CD14-positive monocyte (primary cell): ENCODE measurements at regions not wholly inside any gene's neighbourhood (a gene's known extent, or its start where the extent isn't known, plus 50 kb on each side); places are given as distances from the start of the nearest gene placed in this dataset.

Experiments used
- DNase-seq, 3 donors: peaks; one replicate each; pipeline ENCODE4 v3.0.0-alpha.2; 2011 to 2022
- H2AFZ ChIP-seq: 2 replicates; pipeline ENCODE4 v1.6.0; 2012; ENCODE audit warnings: mild to moderate bottlenecking, low read depth, low read length, inconsistent platforms; ENCODE audit not compliant: insufficient read depth, poor library complexity, severe bottlenecking
- H3K27ac ChIP-seq, 2 donors: 1 replicate in 1 of 2; 2 replicates in 1 of 2; pipeline ENCODE4 v1.5.1; 2012 to 2013; ENCODE audit warnings: low read length in 2 of 2, control low read depth in 1 of 2, inconsistent platforms in 1 of 2, low read depth in 1 of 2, mild to moderate bottlenecking in 1 of 2
- H3K27me3 ChIP-seq, 2 donors: one replicate each; pipeline versions ENCODE4 v1.6.0 to v1.6.1; 2011 to 2013; ENCODE audit warnings: low read length in 2 of 2; ENCODE audit not compliant: control insufficient read depth in 2 of 2, insufficient read depth in 2 of 2
- H3K36me3 ChIP-seq, 2 donors: replicated peaks in 1 of 2; 1 replicate in 1 of 2; 2 replicates in 1 of 2; pipeline versions ENCODE4 v1.5.1 to v1.6.1; 2012 to 2013; ENCODE audit warnings: low read length in 2 of 2, control low read depth in 1 of 2, inconsistent platforms in 1 of 2, mild to moderate bottlenecking in 1 of 2; ENCODE audit not compliant: insufficient read depth in 2 of 2, control insufficient read depth in 1 of 2
- H3K4me1 ChIP-seq, 2 donors: 1 replicate in 1 of 2; 2 replicates in 1 of 2; pipeline versions ENCODE4 v1.5.1 to v1.6.1; 2012 to 2013; ENCODE audit warnings: low read length in 2 of 2, control low read depth in 1 of 2, inconsistent platforms in 1 of 2, mild to moderate bottlenecking in 1 of 2, moderate library complexity in 1 of 2; ENCODE audit not compliant: insufficient read depth in 2 of 2, control insufficient read depth in 1 of 2
- H3K4me2 ChIP-seq: replicated peaks from 2 replicates; pipeline ENCODE3; 2012; ENCODE audit warnings: low read length, moderate library complexity, mild to moderate bottlenecking; ENCODE audit not compliant: poor library complexity, severe bottlenecking; ENCODE audit errors: extremely low read depth
- H3K4me3 ChIP-seq, 3 experiments: fragments of 200-600 bp in 1 of 3; sonication (generic) in 1 of 3; replicated peaks in 1 of 3; 1 replicate in 2 of 3; 2 replicates in 1 of 3; pipeline ENCODE4 v1.5.1; 2011 to 2013; ENCODE audit warnings: low read length in 3 of 3, mild to moderate bottlenecking in 3 of 3, control low read depth in 2 of 3, low read depth in 2 of 3, inconsistent platforms in 1 of 3, moderate library complexity in 1 of 3
- H3K79me2 ChIP-seq: 2 replicates; pipeline ENCODE4 v1.6.0; 2012; ENCODE audit warnings: mild to moderate bottlenecking, control low read depth, inconsistent platforms, low read length, moderate library complexity; ENCODE audit not compliant: insufficient read depth
- H3K9ac ChIP-seq: 2 replicates; pipeline ENCODE4 v1.6.0; 2017; ENCODE audit warnings: low read length, mild to moderate bottlenecking; ENCODE audit not compliant: insufficient read depth, poor library complexity, severe bottlenecking
- H3K9me3 ChIP-seq, 2 donors: replicated peaks in 1 of 2; 1 replicate in 1 of 2; 2 replicates in 1 of 2; pipeline versions ENCODE4 v1.5.1 to v1.6.1; 2012 to 2013; ENCODE audit warnings: low read length in 2 of 2, control low read depth in 1 of 2; ENCODE audit not compliant: control insufficient read depth in 1 of 2, insufficient read depth in 1 of 2
- H4K20me1 ChIP-seq: 2 replicates; pipeline ENCODE4 v1.6.0; 2012; ENCODE audit warnings: mild to moderate bottlenecking, low read length, control low read depth, moderate library complexity; ENCODE audit not compliant: insufficient read depth
- H3K27ac Mint-ChIP-seq, 7 donors: one replicate each; pipeline ENCODE4 v1.8.0; 2020; ENCODE audit warnings: mild to moderate bottlenecking in 7 of 7, mixed read lengths in 7 of 7, moderate library complexity in 6 of 7, inconsistent platforms in 2 of 7
- H3K27me3 Mint-ChIP-seq, 3 donors: one replicate each; pipeline ENCODE4 v1.8.0; 2021 to 2022; ENCODE audit warnings: low read depth in 3 of 3, mild to moderate bottlenecking in 3 of 3, mixed read lengths in 3 of 3, moderate library complexity in 3 of 3, inconsistent platforms in 1 of 3
- H3K36me3 Mint-ChIP-seq, 2 donors: one replicate each; pipeline ENCODE4 v1.8.0; 2020; ENCODE audit warnings: mixed read lengths in 2 of 2, inconsistent platforms in 1 of 2, mild to moderate bottlenecking in 1 of 2
- H3K4me1 Mint-ChIP-seq: one replicate; pipeline ENCODE4 v1.8.0; 2020; ENCODE audit warnings: mild to moderate bottlenecking, mixed read lengths
- H3K4me3 Mint-ChIP-seq, 2 donors: one replicate each; pipeline ENCODE4 v1.8.0; 2020; ENCODE audit warnings: mild to moderate bottlenecking in 2 of 2, mixed read lengths in 2 of 2, moderate library complexity in 1 of 2
- H3K9me3 Mint-ChIP-seq, 7 donors: one replicate each; pipeline ENCODE4 v1.8.0; 2020 to 2022; ENCODE audit warnings: mixed read lengths in 7 of 7, mild to moderate bottlenecking in 6 of 7, moderate library complexity in 6 of 7, inconsistent platforms in 2 of 7
- CTCF ChIP-seq: fragments of 200-600 bp; IDR thresholded peaks from one replicate; pipeline ENCODE4 v1.8.0; 2022; ENCODE audit warnings: antibody characterized with exemption, mild to moderate bottlenecking
- WGBS: methylation state at CpG from one replicate; pipeline ENCODE4 v1.1.5; 2013; ENCODE audit warnings: missing lambda C conversion rate; ENCODE audit not compliant: insufficient coverage; 5-methylcytosine and 5-hydroxymethylcytosine counted together
- intact Hi-C, 2 donors: fragments of 100-400 bp; cut with micrococcal nuclease; formaldehyde crosslinking; loops; one replicate each; pipeline versions ENCODE4 v1.15.0 to v1.15.1; 2023

- Histone ChIP-seq H3K4me2 (no peak overlapping the region), H3K27me3 (no peaks in the 10 kb centered on the region), H4K20me1 (no peaks in the 10 kb centered on the region), H3K27ac (no peak overlapping the region), H3K79me2 (no peaks in the 10 kb centered on the region), H2AFZ (no peak overlapping the region), H3K4me3 (no peak overlapping the region), H3K9me3 (no peaks in the 10 kb centered on the region), H3K36me3 (no peaks in the 10 kb centered on the region), H3K9ac (no peak overlapping the region), H3K4me1 (no peaks in the 10 kb centered on the region)
- Mint-ChIP-seq H3K36me3 (no peaks in the 10 kb centered on the region), H3K9me3 (peaks cover 0 to 5% (median 4%) of the 10 kb centered on the region in 7 donors), H3K4me1 (no peaks in the 10 kb centered on the region), H3K4me3 (no peak overlapping the region), H3K27ac (no peak overlapping the region), H3K27me3 (peaks cover 0 to 4% (median 1%) of the 10 kb centered on the region in 3 donors)
- WGBS, result 100% methylated on average over 3 of the region's 4 CpGs
- TF ChIP-seq CTCF, result no peak
- no peak for DNase-seq
- intact Hi-C loops, result no loop called here
Observed at GRCh38 chrX:42189576-42189975, 266.2 kb upstream of the CASK start.

GRCh38 chrX:42188730-42189129 is 265.4 kb upstream of the CASK start:
- H4K20me1 ChIP-seq, result no peaks in the 10 kb centered on the region
- H3K36me3 ChIP-seq, result no peaks in the 10 kb centered on the region
- no CpG with 5 or more reads among the region's 5 CpGs for WGBS
- H3K27ac ChIP-seq, result no peak overlapping the region
- no peaks in the 10 kb centered on the region for H3K79me2 ChIP-seq
- Mint-ChIP-seq H3K4me3 (no peak overlapping the region), H3K4me1 (no peaks in the 10 kb centered on the region), H3K9me3 (peaks cover 0 to 5% (median 2%) of the 10 kb centered on the region in 7 donors), H3K36me3 (no peaks in the 10 kb centered on the region), H3K27ac (no peak overlapping the region), H3K27me3 (peaks cover 0 to 4% (median 1%) of the 10 kb centered on the region in 3 donors)
- intact Hi-C loops, result no loop called here
- no peak overlapping the region for H3K4me3 ChIP-seq
- TF ChIP-seq CTCF, result no peak
- no peak overlapping the region for H2AFZ ChIP-seq
- H3K9me3 ChIP-seq, result no peaks in the 10 kb centered on the region
- H3K9ac ChIP-seq, result no peak overlapping the region
- no peaks in the 10 kb centered on the region for H3K4me1 ChIP-seq
- no peak overlapping the region for H3K4me2 ChIP-seq
- no peaks in the 10 kb centered on the region for H3K27me3 ChIP-seq
- no peak for DNase-seq
